SU-DHL-6 (cell line): ENCODE measurements at regions not wholly inside any gene's neighbourhood (a gene's known extent, or its start where the extent isn't known, plus 50 kb on each side); places are given as distances from the start of the nearest gene placed in this dataset.

Experiments
- H2AFZ ChIP-seq: fragments of 200-600 bp; sonication (generic); 2 replicates; pipeline ENCODE4 v1.6.1; 2014; ENCODE audit warnings: low read depth, mild to moderate bottlenecking, moderate library complexity, mixed read lengths, antibody characterized with exemption, low read length; ENCODE audit not compliant: severe bottlenecking
- H3F3A ChIP-seq: fragments of 200-600 bp; shearing (Covaris generic); 2 replicates; pipeline ENCODE4 v1.6.0; 2016; ENCODE audit warnings: antibody characterized with exemption, mild to moderate bottlenecking; ENCODE audit not compliant: insufficient read depth
- H3K27ac ChIP-seq: fragments of 200-600 bp; sonication (generic); 2 replicates; pipeline ENCODE4 v1.5.1; 2016; ENCODE audit warnings: low read depth, mild to moderate bottlenecking, low read length, moderate library complexity, mixed read lengths
- H3K27me3 ChIP-seq: fragments of 200-600 bp; sonication (generic), shearing (Covaris generic); 2 replicates; pipeline ENCODE4 v1.6.0; 2014; ENCODE audit warnings: mild to moderate bottlenecking, low read length
- H3K36me3 ChIP-seq: fragments of 200-600 bp; sonication (generic); 2 replicates; pipeline ENCODE4 v1.6.1; 2014; ENCODE audit warnings: mild to moderate bottlenecking, low read length, mixed read lengths
- H3K4me2 ChIP-seq: fragments of 300-600, 200-600 bp; shearing (Covaris generic), sonication (generic); 2 replicates; pipeline ENCODE4 v1.6.0; 2014; ENCODE audit warnings: low read length, low read depth, mild to moderate bottlenecking; ENCODE audit not compliant: poor library complexity, severe bottlenecking
- H3K4me3 ChIP-seq: fragments of 200-600 bp; sonication (generic); 2 replicates; pipeline ENCODE4 v1.5.1; 2014; ENCODE audit warnings: antibody characterized with exemption, low read length, mild to moderate bottlenecking, mixed read lengths; ENCODE audit not compliant: insufficient read depth, poor library complexity, severe bottlenecking
- H3K79me2 ChIP-seq: fragments of 200-600 bp; sonication (generic); 2 replicates; pipeline ENCODE4 v1.6.1; 2014; ENCODE audit warnings: mild to moderate bottlenecking, low read length, moderate library complexity; ENCODE audit not compliant: insufficient read depth
- H3K9ac ChIP-seq: fragments of 200-600 bp; sonication (generic); 2 replicates; pipeline ENCODE4 v1.7.0; 2014; ENCODE audit warnings: mild to moderate bottlenecking, low read length
- H3K9me2 ChIP-seq: fragments of 200-600 bp; sonication (generic); replicated peaks from 2 replicates; pipeline ENCODE4 v1.6.1; 2014; ENCODE audit warnings: low read length; ENCODE audit not compliant: insufficient read depth
- H3K9me3 ChIP-seq: fragments of 200-600 bp; sonication (generic); 2 replicates; pipeline ENCODE4 v1.6.1; 2014; ENCODE audit warnings: low read length, mixed read lengths; ENCODE audit not compliant: insufficient read depth
- H4K20me1 ChIP-seq: fragments of 200-600 bp; sonication (generic); 2 replicates; pipeline ENCODE4 v1.6.1; 2014; ENCODE audit warnings: low read depth, mild to moderate bottlenecking, antibody characterized with exemption, low read length, moderate library complexity, mixed read lengths
- CTCF ChIP-seq: fragments of 200-600 bp; sonication (generic); IDR thresholded peaks from one replicate; pipeline ENCODE4 v1.5.1; 2017; ENCODE audit warnings: antibody characterized with exemption, mild to moderate bottlenecking, low read length, moderate library complexity; ENCODE audit not compliant: insufficient read depth, poor library complexity, severe bottlenecking
- EZH2phosphoT487 ChIP-seq: fragments of 200-600 bp; sonication (generic), shearing (Covaris generic); conservative IDR thresholded peaks from 2 replicates; pipeline ENCODE4 v1.6.1; 2018; ENCODE audit warnings: mild to moderate bottlenecking, antibody characterized with exemption, low read length, moderate library complexity, mixed read lengths

GRCh38 chr2:64374686-64375085 is 79.3 kb upstream of the LGALSL start:
- no peak overlapping the region for H3K27ac ChIP-seq
- no peak overlapping the region for H3K9ac ChIP-seq
- no peak overlapping the region for H3K4me3 ChIP-seq
- H3K27me3 ChIP-seq = no peaks in the 10 kb centered on the region
- no peaks in the 10 kb centered on the region for H3K79me2 ChIP-seq
- H3K9me3 ChIP-seq = no peaks in the 10 kb centered on the region
- H3K9me2 ChIP-seq = no peaks in the 10 kb centered on the region
- no peak overlapping the region for H2AFZ ChIP-seq
- H3K4me2 ChIP-seq = no peak overlapping the region
- TF ChIP-seq CTCF (no peak), EZH2phosphoT487 (no peak)
- no peaks in the 10 kb centered on the region for H3K36me3 ChIP-seq
- H4K20me1 ChIP-seq = no peaks in the 10 kb centered on the region
- H3F3A ChIP-seq = no peaks in the 10 kb centered on the region

GRCh38 chr2:64376926-64377325 is 77.0 kb upstream of the LGALSL start:
- H4K20me1 ChIP-seq = no peaks in the 10 kb centered on the region
- H3K79me2 ChIP-seq = no peaks in the 10 kb centered on the region
- no peak overlapping the region for H3K27ac ChIP-seq
- H2AFZ ChIP-seq = no peak overlapping the region
- H3F3A ChIP-seq = no peaks in the 10 kb centered on the region
- no peaks in the 10 kb centered on the region for H3K9me3 ChIP-seq
- no peak for TF ChIP-seq CTCF
- no peak for TF ChIP-seq EZH2phosphoT487
- no peak overlapping the region for H3K4me2 ChIP-seq
- H3K9ac ChIP-seq = no peak overlapping the region
- H3K4me3 ChIP-seq = no peak overlapping the region
- no peaks in the 10 kb centered on the region for H3K27me3 ChIP-seq
- no peaks in the 10 kb centered on the region for H3K36me3 ChIP-seq
- H3K9me2 ChIP-seq = no peaks in the 10 kb centered on the region

- no peak overlapping the region for H3K27ac ChIP-seq
- H3K4me3 ChIP-seq = no peak overlapping the region
- no peaks in the 10 kb centered on the region for H3K36me3 ChIP-seq
- H3K9ac ChIP-seq = no peak overlapping the region
- H3K9me2 ChIP-seq = no peaks in the 10 kb centered on the region
- no peak overlapping the region for H3K4me2 ChIP-seq
- no peak overlapping the region for H2AFZ ChIP-seq
- no peaks in the 10 kb centered on the region for H4K20me1 ChIP-seq
- no peaks in the 10 kb centered on the region for H3K9me3 ChIP-seq
- no peaks in the 10 kb centered on the region for H3F3A ChIP-seq
- H3K27me3 ChIP-seq = no peaks in the 10 kb centered on the region
- H3K79me2 ChIP-seq = no peaks in the 10 kb centered on the region
- TF ChIP-seq EZH2phosphoT487 = no peak
- no peak for TF ChIP-seq CTCF
Observed at GRCh38 chr2:64379186-64379585, 74.8 kb upstream of the LGALSL start.
